Mesothelial cell of epicardium (in vitro differentiated cells): ENCODE measurements at regions not wholly inside any gene's neighbourhood (a gene's known extent, or its start where the extent isn't known, plus 50 kb on each side); places are given as distances from the start of the nearest gene placed in this dataset.

ENCODE experiments used
- DNase-seq, 2 experiments: peaks; one replicate each; pipeline ENCODE4 v3.0.0; 2021; ENCODE audit warnings: low spot score in 2 of 2; ENCODE audit not compliant: unreplicated experiment in 2 of 2
- H3K27ac Mint-ChIP-seq: 2 replicates; pipeline ENCODE4 v1.8.0; 2021; ENCODE audit warnings: mixed read lengths
- H3K27me3 Mint-ChIP-seq: 2 replicates; pipeline ENCODE4 v1.8.0; 2021; ENCODE audit warnings: low read depth, mixed read lengths
- H3K36me3 Mint-ChIP-seq: 2 replicates; pipeline ENCODE4 v1.8.0; 2021; ENCODE audit warnings: mixed read lengths
- H3K4me1 Mint-ChIP-seq: 2 replicates; pipeline ENCODE4 v1.8.0; 2021; ENCODE audit warnings: mixed read lengths
- H3K4me3 Mint-ChIP-seq: 2 replicates; pipeline ENCODE4 v1.8.0; 2021; ENCODE audit warnings: mild to moderate bottlenecking, moderate library complexity, mixed read lengths
- H3K9me3 Mint-ChIP-seq: 2 replicates; pipeline ENCODE4 v1.8.0; 2021; ENCODE audit warnings: mixed read lengths
- TF ChIP-seq, protein P1 (sequence below): fragments of 200-600 bp; sonication (generic); IDR thresholded peaks from one replicate; pipeline ENCODE4 v1.5.0; 2021; ENCODE audit warnings: antibody characterized with exemption; ENCODE audit not compliant: unreplicated experiment

DNA sequence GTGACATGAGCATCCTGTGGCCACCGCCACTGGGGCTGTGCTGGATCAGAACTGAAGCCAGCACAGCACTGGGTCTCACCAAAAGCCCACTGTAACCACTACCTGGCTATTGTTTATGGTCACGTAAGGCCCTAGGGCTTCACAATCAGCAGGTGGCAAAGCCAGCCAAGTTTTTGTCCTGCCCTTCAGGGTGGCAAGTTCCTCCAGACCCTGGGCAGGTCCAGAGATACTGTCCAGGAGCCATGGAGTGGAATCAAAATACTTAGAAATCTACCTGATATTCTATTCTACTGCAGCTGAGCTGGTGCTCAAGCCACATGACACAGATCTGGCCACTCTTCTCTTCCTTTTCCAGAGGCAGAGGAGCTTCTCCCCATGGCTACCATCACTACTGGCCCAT is 121.2 kb upstream of the CXXC4 start:
- H3K27me3 Mint-ChIP-seq, result no peaks in the 10 kb centered on the region

DNA sequence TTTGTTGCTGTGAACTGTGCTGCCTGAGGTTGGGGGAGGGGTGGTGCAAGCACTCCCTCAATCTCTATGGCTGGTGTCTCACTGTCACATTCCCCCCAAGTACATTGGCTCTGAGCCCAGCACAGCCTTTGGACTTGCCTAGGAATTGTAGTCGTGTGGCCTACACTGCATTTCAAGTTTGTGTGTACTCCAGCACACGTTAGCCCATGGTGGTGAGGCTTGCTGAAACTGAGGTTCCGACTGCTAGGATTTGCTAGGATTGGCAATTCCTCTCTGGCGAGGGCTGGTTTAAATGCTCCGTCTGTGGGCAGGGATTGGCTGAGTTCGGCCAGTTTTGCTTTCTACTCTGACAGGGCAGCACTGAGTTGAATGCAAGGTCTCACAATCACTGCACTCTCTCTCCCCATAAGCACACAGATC is 121.7 kb upstream of the CXXC4 start:
- Mint-ChIP-seq H3K27ac (peak overlapping the region; percentile 65), H3K36me3 (no peaks in the 10 kb centered on the region), H3K27me3 (no peaks in the 10 kb centered on the region), H3K4me1 (peaks cover 9% of the 10 kb centered on the region), H3K9me3 (peaks cover 32% of the 10 kb centered on the region), H3K4me3 (no peak overlapping the region)
- DNase-seq, result peak in 1 of 2 experiments; percentile 43
- TF ChIP-seq, protein P1, sequence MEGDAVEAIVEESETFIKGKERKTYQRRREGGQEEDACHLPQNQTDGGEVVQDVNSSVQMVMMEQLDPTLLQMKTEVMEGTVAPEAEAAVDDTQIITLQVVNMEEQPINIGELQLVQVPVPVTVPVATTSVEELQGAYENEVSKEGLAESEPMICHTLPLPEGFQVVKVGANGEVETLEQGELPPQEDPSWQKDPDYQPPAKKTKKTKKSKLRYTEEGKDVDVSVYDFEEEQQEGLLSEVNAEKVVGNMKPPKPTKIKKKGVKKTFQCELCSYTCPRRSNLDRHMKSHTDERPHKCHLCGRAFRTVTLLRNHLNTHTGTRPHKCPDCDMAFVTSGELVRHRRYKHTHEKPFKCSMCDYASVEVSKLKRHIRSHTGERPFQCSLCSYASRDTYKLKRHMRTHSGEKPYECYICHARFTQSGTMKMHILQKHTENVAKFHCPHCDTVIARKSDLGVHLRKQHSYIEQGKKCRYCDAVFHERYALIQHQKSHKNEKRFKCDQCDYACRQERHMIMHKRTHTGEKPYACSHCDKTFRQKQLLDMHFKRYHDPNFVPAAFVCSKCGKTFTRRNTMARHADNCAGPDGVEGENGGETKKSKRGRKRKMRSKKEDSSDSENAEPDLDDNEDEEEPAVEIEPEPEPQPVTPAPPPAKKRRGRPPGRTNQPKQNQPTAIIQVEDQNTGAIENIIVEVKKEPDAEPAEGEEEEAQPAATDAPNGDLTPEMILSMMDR, result no peak

More for the DNA sequence above, 121.2 kb upstream of the CXXC4 start:
- H3K36me3 Mint-ChIP-seq, result no peaks in the 10 kb centered on the region
- no peak for DNase-seq
- H3K9me3 Mint-ChIP-seq, result peaks cover 34% of the 10 kb centered on the region
- TF ChIP-seq, protein P1, result no peak
- peaks cover 9% of the 10 kb centered on the region for H3K4me1 Mint-ChIP-seq
- peak overlapping the region; percentile 65 for H3K27ac Mint-ChIP-seq
- no peak overlapping the region for H3K4me3 Mint-ChIP-seq

DNA sequence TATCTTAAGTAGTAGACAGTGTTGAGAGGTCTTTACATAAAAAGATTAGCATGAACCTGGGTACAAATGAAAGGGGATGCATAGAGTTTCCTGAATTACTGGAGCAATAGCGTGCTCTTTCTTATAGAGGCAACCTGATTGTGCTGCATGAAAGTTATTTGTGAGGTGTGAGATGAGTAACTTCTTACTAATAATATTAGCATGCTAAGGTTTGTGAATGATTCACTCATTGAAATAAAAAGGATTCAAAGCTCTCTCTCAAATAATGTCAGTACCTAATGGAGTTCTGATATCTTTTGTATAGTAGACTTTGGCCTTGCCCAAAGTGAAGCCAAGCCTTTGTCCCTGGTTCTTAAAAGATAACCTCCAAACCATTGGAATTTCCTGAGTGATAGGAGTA is 131.0 kb upstream of the CXXC4 start:
- no peaks in the 10 kb centered on the region for H3K9me3 Mint-ChIP-seq
- H3K4me3 Mint-ChIP-seq, result no peak overlapping the region
- no peak overlapping the region for H3K27ac Mint-ChIP-seq
- no peak for DNase-seq
- no peaks in the 10 kb centered on the region for H3K27me3 Mint-ChIP-seq
- peaks cover 8% of the 10 kb centered on the region for H3K4me1 Mint-ChIP-seq
- TF ChIP-seq, protein P1, result no peak
- no peaks in the 10 kb centered on the region for H3K36me3 Mint-ChIP-seq

- Mint-ChIP-seq H3K4me1 (peaks cover 13% of the 10 kb centered on the region), H3K36me3 (no peaks in the 10 kb centered on the region), H3K27me3 (no peaks in the 10 kb centered on the region), H3K27ac (no peak overlapping the region), H3K4me3 (no peak overlapping the region), H3K9me3 (no peaks in the 10 kb centered on the region)
- TF ChIP-seq, protein P1, result no peak
- no peak for DNase-seq
Observed at GRCh38 chr4:104629601-104630000, 134.9 kb upstream of the CXXC4 start.

GRCh38 chr4:104630272-104630671 is 135.6 kb upstream of the CXXC4 start:
- Mint-ChIP-seq H3K36me3 (no peaks in the 10 kb centered on the region), H3K4me3 (no peak overlapping the region), H3K27me3 (no peaks in the 10 kb centered on the region), H3K9me3 (no peaks in the 10 kb centered on the region), H3K4me1 (peaks cover 13% of the 10 kb centered on the region), H3K27ac (no peak overlapping the region)
- DNase-seq, result no peak
- TF ChIP-seq, protein P1, result no peak

DNA sequence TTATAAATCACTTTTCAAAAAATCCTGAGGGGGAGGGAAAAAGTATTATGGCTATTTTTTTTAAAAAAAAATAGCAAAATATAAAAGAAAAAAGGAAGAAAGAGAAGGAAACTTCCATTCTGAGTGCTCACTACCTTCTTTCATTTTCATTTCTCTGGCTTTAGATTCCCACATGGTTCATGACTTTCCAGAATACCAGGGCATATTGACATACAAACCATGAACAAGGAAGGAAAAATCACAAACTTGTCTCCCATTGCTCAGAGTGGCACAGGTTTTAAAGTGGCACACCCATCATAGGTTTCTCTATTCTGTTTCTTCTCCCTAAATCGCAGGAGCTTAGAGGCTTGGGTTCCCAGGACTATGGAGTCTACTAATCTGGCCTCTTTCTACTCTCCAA is 136.3 kb upstream of the CXXC4 start:
- no peak overlapping the region for H3K4me3 Mint-ChIP-seq

More for the DNA sequence above, 136.3 kb upstream of the CXXC4 start:
- Mint-ChIP-seq H3K27ac (no peak overlapping the region), H3K36me3 (no peaks in the 10 kb centered on the region), H3K9me3 (no peaks in the 10 kb centered on the region), H3K4me1 (peaks cover 13% of the 10 kb centered on the region), H3K27me3 (no peaks in the 10 kb centered on the region)
- no peak for DNase-seq
- TF ChIP-seq, protein P1, result no peak
